Hematopoietic multipotent progenitor cell treated with erythropoietin and hydrocortisone succinate and interleukin-3 and kit ligand, for 15 days (in vitro differentiated cells): ENCODE measurements at regions not wholly inside any gene's neighbourhood (a gene's known extent, or its start where the extent isn't known, plus 50 kb on each side); places are given as distances from the start of the nearest gene placed in this dataset.
"Not testable (repeated sequence)": the region's sequence is repeated elsewhere in the genome, so short reads cannot be mapped to it uniquely, and the experiment has no call there.

Source experiments
- DNase-seq: peaks from one replicate; pipeline ENCODE4 v3.0.0-alpha.2; 2015; ENCODE audit warnings: low spot score

DNA sequence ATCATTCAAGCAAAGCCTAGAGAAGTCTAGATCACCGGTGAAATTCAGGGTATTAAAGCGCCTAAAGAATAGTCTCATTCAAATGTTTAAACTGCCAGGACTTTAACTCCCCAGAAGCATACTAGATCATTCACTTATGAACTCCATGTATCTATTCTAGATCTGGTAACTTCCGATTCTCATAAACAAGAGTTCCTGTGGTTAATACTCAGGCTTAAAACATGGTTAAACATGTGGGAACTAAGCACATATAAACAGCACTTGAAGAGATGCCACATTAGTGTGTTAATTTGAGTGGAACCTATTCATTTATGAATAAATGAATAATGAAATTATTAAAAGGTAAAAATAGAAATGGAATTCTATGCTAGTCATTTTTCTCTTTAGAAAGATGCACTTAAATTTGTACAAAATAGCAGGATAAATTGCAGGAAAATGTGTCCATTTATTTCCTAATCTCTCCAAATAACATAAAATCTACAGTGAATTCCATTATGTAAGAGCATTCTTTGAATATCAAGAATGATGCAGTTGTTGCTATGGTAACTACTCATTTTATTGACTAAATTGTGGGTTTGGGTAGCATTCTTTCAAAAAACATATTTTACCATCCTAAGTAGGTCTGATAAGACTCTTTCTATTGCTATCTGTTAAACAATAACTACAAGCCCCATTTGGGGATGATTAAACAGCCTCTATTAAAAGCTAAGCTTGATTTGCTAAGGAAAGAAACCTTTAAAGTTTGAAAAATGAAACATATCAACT is 147.6 kb upstream of the TMEM168 start:
- no peak for DNase-seq

DNA sequence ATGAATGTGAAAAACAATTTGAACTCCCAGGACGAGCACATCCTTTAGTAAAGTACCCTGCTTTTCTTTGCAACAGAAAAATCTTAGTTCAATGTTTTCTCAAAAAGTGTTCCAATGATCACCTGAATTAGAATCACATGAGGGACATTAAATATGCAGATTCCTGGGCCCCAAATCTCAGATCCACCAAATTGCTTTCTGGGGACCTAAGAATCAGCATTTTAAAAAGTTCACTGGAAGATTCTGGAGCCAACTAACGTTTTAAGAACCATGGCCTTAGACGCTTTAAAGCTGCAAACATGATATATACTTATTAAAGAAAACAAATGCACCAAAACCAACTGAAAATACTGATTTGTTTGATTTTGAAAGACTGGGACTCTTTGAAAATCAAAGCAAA is 143.4 kb upstream of the TMEM168 start:
- no peak for DNase-seq

DNA sequence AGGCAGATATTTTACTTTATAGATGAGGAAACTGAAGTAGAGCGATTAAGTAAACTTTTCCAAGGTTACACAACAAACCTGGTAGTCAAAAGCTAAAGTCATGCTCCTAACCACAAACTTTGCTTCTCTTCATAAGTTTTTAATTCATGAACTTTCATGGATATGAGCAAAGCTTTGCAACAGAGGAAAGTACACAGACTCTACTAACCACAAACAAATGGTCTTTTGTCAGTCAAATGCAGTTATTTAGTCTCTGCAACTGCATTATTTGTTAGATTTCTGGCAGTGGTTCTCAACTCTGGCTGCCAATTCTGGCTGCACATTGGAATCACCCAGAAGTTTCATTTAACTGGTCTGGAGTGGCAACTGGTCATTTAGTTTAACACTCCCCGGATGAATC is 140.6 kb upstream of the TMEM168 start:
- DNase-seq, result no peak

DNA sequence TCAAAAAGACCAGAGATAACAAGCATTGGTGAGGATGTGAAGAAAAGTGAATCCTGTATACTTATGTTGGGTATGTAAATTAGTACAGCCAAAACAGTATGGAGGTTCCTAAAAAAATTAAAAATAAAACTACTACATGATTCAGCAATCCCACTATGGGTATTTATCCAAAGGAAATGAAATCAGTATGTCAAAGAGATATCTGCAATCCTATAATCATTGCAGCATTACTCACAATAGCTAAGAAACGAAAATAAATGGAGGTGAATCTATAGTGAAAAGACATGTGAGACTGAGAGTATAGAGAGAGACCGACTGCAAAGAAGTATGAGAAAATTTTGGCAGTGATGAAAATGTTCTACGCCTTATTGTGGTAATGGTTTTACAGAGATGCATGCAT is 139.2 kb upstream of the TMEM168 start:
- DNase-seq, result no peak

DNA sequence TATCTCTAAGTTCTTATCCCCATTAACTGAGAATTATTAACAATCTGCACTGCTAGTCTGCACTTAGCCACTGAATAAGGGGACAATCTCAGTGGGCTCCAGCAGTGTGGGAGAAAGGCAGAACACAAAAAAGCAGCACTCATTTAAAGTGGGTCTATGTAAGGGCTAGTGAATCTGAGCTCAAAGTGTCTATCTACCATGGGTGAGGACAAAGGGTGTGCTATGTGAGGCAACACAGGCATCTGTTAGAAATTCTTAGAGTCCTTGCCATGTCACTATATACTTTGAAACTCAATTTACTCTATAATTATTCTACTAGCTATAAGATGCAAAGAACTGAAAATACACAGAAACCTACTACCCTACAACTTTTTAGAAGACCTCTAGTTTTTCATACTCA is 135.8 kb upstream of the TMEM168 start:
- no peak for DNase-seq

DNA sequence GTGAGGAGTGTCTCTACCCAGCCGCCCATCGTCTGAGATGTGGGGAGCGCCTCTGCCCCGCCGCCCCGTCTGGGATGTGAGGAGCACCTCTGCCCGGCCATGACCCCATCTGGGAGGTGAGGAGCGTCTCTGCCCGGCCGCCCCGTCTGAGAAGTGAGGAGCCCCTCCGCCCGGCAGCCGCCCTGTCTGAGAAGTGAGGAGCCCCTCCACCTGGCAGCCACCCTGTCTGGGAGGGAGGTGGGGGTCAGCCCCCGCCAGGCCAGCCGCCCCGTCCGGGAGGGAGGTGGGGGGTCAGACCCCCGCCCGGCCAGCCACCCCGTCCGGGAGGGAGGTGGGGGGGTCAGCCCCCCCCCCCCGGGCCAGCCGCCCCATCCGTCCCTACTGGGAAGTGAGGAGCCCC is 132.4 kb upstream of the TMEM168 start:
- DNase-seq, result not testable (repeated sequence)

DNA sequence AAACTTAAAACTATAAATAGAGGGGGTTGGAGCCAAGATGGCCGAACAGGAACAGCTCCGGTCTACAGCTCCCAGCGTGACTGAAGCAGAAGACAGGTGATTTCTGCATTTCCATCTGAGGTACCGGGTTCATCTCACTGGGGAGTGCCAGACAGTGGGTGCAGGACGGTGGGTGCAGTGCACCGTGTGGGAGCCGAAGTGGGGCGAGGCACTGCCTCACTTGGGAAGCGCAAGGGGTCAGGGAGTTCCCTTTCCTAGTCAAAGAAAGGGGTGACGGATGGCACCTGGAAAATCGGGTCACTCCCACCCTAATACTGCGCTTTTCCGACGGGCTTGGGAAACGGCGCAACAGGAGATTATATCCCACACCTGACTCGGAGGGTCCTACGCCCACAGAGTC is 126.2 kb upstream of the TMEM168 start:
- DNase-seq, result not testable (repeated sequence)

DNA sequence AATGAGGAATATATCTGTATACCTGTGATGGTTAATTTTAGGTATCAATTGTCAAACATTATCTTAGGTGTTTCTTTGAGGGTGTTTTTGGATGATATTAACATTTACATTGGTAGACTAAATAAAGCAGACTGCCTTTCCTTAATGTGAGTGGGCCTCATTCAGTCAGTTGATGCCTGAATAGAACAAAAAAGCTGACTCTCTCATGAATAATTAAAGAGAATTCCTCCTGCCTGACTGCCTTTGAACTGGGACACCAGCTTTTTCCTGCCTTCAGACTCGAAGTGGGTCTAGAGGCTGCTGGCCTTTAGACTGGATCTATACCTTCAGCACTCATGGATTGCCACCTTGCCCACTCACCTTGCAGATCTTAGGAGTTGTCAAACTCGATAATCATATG is 117.9 kb upstream of the TMEM168 start:
- no peak for DNase-seq

DNA sequence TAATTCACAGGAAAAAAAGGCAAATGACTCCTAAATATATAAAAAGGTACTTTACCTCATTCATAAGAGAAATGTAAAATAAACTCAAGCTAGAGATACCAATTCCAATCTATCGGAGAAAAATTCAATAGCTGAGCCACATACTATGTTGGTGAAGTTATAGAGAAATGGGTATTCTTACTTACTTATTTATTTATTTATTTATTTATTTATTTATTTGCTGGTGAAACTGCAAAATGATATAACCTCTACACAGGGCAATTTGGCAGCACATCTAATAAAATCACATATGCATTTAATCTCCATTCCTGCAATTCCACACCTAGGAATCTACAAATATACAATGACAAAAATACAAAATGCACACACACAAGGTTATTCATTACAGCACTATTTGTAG is 117.5 kb upstream of the TMEM168 start:
- no peak for DNase-seq

DNA sequence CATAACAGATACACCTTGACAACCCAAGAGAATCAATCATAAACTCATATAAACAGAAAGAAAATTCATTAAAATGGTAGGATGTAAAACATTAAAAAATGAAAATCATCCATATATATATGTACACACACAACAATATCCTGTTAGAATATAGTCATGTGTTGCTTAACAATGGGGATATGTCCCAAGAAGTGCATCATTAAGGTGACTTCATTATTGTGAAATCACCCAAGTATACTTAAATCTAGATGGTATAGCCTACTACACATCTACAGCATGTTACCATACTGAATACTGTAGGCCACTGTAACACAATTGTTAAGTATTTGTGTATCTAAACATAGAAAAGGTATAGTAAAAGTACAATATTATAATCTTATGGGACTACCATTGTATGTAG is 115.8 kb upstream of the TMEM168 start:
- no peak for DNase-seq

DNA sequence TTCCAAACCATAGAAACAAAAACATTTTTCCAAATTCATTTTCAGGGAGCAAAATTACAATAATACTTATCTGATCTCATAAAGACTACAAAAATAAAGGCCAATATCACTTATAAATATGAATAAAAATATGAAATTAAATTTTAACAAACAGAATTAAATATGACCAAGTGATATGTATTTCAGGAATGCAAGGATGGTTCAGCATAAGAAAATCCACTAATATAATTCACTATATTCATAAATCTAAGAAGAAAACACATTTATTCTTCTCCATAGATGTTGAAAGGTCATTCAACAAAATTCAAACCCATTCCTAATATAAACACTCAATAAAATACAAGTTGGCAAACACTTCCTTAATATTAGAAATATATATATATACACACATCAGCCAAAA is 115.2 kb upstream of the TMEM168 start:
- no peak for DNase-seq

DNA sequence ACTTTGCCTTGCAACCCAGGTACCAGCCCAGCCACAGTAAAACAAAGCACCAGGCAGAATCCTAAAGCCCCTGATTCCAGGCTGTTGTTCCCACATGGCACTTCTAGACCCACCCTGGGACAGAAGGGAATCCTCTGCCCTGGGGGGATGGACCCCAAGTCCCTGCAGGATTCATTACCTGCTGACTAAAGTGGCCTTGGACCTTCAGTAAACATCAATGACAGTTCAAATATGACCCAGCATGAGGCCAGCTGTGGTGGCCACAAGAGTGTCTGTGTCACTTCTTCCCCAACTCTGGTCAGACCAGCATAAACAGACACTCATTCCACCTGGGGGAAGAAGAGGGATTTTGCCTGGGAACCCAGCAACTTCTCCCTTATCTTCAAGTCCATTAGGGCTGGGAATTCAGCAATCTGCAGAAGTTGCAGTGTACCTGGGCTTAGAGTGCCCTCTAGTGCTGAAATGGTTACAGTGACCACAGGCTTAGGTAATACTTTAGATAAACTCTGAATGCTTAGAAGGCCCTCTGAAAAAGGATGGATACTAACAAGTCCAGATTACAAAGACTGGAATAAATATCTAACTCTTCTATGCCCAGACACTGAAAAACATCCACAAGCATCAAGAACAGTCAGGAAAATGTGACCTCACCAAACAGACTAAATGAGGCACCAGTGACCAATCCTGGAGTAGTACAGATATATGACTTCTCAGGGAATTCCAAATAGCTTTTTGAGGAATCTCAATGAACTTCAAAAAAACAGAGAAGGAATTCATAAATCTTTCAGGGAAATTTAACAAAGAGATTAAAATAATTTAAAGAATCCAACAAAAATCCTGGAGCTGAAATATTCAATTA is 108.5 kb upstream of the TMEM168 start:
- peak; percentile 64 for DNase-seq

DNA sequence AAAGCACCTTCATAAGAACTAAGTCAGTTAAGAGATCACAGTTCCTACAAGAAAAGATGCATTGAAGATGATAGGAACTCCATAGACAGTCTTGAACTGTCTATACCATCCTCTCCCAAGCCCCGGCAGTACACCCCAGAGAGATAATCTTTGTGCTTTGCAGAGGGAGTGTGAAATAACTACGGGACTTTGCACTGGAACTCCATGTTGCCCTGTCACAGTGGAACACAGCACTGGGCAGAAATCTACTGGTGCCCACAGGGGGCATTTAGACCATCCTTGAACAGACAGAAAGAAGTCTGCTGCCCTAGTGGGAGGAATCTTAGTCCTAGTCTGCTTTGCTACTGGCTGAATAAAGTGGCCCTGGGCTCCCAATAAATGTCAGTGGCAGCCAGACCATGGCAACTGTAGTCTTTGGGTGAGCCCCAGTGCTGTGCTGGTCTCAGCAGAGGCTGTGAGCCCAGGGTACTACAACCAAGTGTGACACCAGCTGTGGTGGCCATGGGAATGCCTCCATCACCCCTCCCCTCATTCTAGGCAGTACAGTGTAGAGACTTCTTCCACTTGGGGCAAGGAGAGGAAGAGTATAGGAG is 107.7 kb upstream of the TMEM168 start:
- DNase-seq, result no peak

DNA sequence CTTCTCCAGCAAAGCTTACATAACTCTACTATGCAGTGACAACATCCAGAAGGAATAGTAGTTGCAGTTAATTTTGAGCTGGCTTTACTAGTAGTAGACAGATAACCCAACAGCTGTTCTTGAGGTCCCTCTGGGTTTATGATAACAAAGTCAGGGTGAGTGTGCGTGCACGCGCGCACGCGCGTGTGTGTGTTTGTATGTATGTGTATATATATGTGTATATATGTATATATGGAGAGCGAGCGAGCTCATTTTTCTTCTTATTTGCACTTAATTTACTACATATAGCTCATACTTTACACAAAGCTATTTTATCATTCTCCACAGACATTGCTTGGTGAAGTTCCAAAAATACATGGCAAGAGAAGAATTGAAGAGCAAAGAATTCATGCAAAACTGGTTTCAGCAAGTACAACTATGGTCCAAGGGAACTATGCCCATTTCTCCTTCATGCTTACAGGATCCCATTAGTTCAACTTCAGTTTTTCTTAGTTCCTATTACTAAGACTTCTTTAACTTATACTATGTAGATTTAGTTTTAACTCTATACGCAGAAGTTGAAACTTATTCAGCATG is 105.9 kb upstream of the TMEM168 start:
- DNase-seq, result no peak

DNA sequence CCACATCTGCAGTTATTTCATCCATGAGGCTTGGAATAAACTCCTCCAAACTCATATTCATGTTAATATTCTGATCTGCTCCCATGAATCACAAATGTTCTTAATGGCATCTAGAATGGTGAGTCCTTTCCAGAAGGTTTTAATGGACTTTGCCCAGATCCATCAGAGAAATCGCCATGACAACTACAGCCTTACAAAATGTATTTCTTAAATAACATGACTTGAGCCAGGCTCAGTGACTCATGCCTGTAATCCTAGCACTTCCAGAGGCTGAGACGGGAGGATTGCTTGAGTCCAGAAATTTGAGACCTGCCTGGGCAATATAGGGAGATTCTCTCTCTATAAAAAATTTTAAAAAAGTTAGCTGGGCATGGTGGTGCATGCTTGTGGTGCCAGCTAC is 102.1 kb upstream of the TMEM168 start:
- no peak for DNase-seq

DNA sequence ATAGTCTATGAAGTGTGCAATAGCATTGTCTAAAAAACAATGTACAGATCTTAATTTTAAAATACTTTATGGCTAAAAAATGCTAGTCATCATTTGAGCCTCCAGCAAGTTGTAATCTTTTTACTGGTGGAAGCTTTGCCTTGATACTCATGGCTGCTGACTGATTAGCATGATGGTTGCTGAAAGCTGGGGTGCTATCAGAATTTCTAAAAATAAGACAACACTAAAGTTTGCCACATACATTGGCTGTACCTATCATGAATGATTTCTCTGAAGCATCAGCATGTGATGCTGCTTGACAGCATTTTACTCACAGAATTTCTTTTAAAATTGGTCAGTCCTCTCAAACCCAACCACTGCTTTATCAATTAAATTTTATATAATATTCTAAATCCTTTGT is 101.5 kb upstream of the TMEM168 start:
- DNase-seq, result no peak

DNA sequence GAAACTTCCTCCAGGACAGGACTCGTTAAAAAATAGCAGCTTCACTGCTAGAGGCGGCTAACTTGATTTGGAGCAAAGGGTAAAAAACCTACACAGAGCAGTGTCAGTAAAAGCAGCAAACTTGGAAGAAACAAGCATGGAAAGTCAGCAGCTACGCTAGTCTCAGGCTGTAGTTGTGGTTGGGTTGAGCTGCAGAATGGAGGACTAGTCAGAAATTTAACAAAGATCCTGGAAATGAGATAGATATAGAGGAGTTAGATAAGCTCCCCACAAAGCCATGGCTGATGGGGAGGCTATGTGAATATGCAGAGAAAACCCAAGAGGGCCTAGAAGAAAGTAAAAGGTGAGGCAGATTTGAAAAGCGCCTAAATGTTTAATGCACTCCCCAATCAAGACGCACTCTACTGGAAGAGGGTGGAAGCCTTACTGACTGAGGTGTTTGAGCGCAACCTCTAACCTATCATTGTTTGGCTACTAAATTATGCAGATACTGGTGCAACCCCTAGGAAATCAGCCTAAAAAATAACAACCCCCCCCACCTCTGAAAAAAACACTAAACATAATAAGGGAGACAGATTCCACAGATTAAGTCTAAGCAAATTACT is 99.7 kb upstream of the TMEM168 start:
- no peak for DNase-seq

DNA sequence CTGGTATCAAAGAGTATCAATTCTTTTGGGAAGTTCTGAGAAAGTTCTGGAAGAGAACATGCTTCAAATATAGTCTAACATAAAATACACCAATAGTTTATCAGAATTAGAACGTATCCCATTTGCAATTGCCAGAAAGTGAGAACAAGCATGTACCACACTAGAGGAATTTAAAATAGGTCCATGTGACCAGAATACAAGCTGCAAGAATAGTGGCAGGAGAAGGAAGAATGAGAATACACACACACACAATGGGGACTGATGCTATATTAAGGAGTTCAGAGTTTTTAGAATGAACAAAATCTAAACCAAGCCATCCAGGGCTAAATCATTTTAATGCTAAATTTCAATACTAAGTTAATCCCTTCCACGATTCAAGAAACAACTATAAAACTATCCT is 99.1 kb upstream of the TMEM168 start:
- no peak for DNase-seq

DNA sequence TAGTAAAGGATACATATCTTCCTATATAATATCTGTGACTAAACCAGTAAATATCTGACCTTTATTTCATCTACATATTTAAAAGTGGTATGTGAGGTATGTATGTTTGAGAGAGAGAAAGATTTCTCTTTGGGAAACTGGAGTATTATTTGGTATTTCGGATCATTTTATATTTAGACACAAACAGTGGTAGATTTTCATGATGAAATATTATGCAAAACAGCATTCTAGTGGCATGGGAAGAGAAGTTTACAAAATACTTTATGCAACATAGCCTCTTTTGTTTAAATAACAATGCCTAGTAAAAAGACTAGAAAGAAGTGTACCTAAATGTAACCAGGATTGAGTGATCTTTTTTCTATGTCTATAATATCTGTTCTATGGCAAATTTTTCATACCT is 98.6 kb upstream of the TMEM168 start:
- DNase-seq, result no peak

DNA sequence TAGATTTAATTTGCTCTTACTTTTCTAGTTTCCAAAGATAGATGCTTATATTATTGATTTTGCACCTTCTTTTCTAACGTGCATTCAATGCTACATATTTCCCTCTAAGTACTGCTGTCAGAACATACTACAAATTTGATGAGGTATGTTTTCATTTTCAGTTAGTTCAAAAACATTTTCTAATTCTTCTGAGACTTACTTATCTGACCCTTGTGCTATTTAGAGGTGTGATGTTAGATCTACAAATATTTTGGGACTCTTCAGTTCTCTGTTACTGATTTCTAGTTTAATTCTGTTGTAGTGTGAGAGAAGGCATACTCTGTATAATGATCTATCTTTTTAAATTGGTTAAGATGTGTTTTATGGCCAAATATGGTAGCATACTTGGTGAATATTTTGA is 97.8 kb upstream of the TMEM168 start:
- DNase-seq, result no peak

DNA sequence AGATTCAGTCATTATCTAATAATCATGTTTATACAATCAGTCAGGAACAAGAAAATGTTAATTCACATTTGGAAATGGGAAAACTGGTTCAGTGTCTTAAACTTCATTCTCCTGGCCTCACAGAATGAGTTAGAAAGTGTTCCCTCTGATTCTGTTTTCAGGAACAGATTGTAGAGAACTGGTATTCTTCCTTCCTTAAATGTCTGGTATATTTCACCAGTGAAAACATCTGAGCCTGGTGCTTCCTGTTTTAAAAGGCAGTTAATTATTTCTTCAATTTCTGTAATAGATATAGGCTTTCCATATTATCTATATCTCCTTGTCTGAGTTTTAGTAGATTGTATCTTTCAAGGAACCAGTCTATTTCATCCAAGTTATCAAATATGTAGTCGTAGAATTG is 97.1 kb upstream of the TMEM168 start:
- DNase-seq, result no peak

DNA sequence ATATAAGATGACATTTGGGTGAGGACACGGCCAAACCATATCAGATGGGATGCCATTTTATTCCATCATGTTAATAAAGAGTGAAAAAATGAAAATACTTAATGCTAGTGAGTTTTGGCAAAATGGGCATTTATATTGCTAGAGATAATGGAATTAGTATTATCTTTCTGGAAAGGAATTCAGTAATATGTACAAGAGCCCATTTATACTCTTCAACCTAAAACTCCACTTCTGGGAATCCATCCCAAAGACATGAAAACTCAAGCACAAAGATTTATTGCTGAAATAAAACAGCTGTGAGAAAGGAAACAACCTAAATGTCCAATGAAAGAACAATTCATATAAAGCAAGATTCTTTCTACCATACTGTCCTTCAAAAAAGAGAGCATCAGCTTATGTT is 96.0 kb upstream of the TMEM168 start:
- DNase-seq, result no peak
